Effector memory CD8-positive, alpha-beta T cell (primary cell): ENCODE measurements at regions not wholly inside any gene's neighbourhood (a gene's known extent, or its start where the extent isn't known, plus 50 kb on each side); places are given as distances from the start of the nearest gene placed in this dataset.
A peak's percentile ranks its signal among the peaks of the same experiment; 100 is the strongest.
"Not testable (repeated sequence)": the region's sequence is repeated elsewhere in the genome, so short reads cannot be mapped to it uniquely, and the experiment has no call there.

Experiments
- ATAC-seq: fragments of 150-1000 bp; cut with Tn5 transposase; replicated peaks from 2 replicates; pipeline ENCODE4 v1.10.0; 2021; ENCODE audit warnings: mild to moderate bottlenecking, moderate library complexity
- DNase-seq, 3 experiments: peaks; one replicate each; pipeline ENCODE4 v3.0.0; 2021
- H3K27ac Mint-ChIP-seq, 2 donors: one replicate each; pipeline ENCODE4 v1.8.0; 2022; ENCODE audit warnings: mild to moderate bottlenecking in 2 of 2, mixed read lengths in 2 of 2, moderate library complexity in 2 of 2
- H3K27me3 Mint-ChIP-seq, 2 donors: one replicate each; pipeline ENCODE4 v1.8.0; 2022; ENCODE audit warnings: mixed read lengths in 2 of 2
- H3K36me3 Mint-ChIP-seq: one replicate; pipeline ENCODE4 v1.8.0; 2022; ENCODE audit warnings: mild to moderate bottlenecking, moderate library complexity, mixed read lengths; ENCODE audit not compliant: insufficient read depth
- H3K4me1 Mint-ChIP-seq, 2 donors: one replicate each; pipeline ENCODE4 v1.8.0; 2022; ENCODE audit warnings: low read depth in 2 of 2, mixed read lengths in 2 of 2
- H3K4me3 Mint-ChIP-seq, 2 donors: one replicate each; pipeline ENCODE4 v1.8.0; 2022; ENCODE audit warnings: mild to moderate bottlenecking in 2 of 2, mixed read lengths in 2 of 2, moderate library complexity in 2 of 2
- H3K9me3 Mint-ChIP-seq, 2 donors: one replicate each; pipeline ENCODE4 v1.8.0; 2022; ENCODE audit warnings: mixed read lengths in 2 of 2

DNA sequence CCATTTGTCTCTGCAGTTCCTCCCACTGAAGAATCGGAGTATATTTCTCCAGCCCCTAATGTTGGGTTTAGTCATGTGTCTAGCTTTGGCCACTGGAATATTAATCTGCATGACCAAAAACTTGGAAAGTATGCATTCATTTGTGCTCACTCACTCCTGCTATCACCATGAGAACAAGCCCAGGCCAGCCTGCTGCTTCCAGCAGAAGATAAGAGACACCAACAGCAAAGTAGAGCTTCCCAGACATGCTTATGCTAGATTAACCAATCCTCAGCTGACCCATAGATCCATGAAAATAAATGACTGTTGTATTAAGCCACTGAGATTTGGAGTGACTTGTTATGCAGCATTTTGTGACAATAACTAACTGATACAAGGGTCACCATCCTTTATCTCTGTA is 108.8 kb downstream of the ART5 start:
- not testable (repeated sequence) for DNase-seq, H3K4me1 Mint-ChIP-seq, H3K27ac Mint-ChIP-seq

DNA sequence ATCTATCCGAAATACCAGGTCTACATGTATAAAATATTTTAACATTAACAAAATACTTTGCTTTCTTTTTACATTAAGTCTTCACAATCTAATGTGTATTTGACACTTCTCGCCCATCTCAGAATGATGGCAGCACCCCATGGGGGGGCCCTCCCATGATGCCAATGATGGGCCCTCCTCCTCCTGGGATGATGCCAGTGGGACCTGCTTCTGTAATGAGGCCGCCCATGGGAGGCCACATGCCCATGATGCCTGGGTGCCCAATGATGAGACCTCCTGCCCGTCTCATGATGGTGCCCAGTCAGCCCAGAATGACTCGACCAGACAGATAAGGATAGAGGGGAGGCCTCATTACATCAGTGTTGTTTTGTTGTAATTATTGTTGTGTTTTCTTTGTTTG is 110.5 kb downstream of the ART5 start:
- not testable (repeated sequence) for H3K4me3 Mint-ChIP-seq, H3K36me3 Mint-ChIP-seq, ATAC-seq

More for the DNA sequence above, 108.8 kb downstream of the ART5 start:
- ATAC-seq, H3K9me3 Mint-ChIP-seq, H3K4me3 Mint-ChIP-seq, H3K36me3 Mint-ChIP-seq: not testable (repeated sequence)
- H3K27me3 Mint-ChIP-seq: peaks cover 21 to 50% of the 10 kb centered on the region in 2 donors

GRCh38 chr11:3523567-3523966 is 118.2 kb downstream of the ART5 start:
- not testable (repeated sequence) for H3K9me3 Mint-ChIP-seq, ATAC-seq, H3K4me3 Mint-ChIP-seq, H3K36me3 Mint-ChIP-seq, H3K4me1 Mint-ChIP-seq, H3K27ac Mint-ChIP-seq, DNase-seq
- peaks cover 0 to 22% of the 10 kb centered on the region in 2 donors for H3K27me3 Mint-ChIP-seq

More for the DNA sequence above, 110.5 kb downstream of the ART5 start:
- H3K27me3 Mint-ChIP-seq: peaks cover 12 to 40% of the 10 kb centered on the region in 2 donors
- DNase-seq, H3K4me1 Mint-ChIP-seq, H3K9me3 Mint-ChIP-seq, H3K27ac Mint-ChIP-seq: not testable (repeated sequence)

DNA sequence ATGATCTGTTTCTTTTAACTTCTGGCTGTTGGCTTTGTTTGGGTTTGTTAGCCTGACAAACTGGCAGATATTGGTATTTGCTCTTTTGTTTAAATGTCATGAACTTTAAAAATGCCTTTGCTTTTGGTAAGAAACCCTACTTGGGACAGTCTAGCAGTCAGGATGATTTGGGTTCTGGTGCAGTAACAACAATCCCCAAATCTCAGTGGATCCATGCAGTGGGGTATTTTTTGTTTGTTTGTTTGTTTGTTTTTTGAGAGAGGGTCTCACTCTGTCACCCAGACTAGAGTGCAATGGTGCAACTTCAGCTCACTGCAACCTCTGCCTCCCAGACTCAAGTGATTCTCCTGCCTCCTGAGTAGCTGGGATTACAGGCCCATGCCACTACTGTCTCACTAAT is 120.9 kb downstream of the ART5 start:
- H3K4me3 Mint-ChIP-seq, DNase-seq, H3K36me3 Mint-ChIP-seq, H3K4me1 Mint-ChIP-seq, H3K27ac Mint-ChIP-seq, ATAC-seq, H3K9me3 Mint-ChIP-seq: not testable (repeated sequence)
- H3K27me3 Mint-ChIP-seq: peaks cover 0 to 11% of the 10 kb centered on the region in 2 donors

GRCh38 chr11:3519841-3520240 is 122.0 kb downstream of the ART5 start:
- H3K4me3 Mint-ChIP-seq, ATAC-seq, DNase-seq: not testable (repeated sequence)

GRCh38 chr11:3516934-3517567 is 124.7 kb downstream of the ART5 start:
- not testable (repeated sequence) for DNase-seq, H3K36me3 Mint-ChIP-seq, H3K27ac Mint-ChIP-seq, ATAC-seq, H3K9me3 Mint-ChIP-seq, H3K4me1 Mint-ChIP-seq, H3K27me3 Mint-ChIP-seq, H3K4me3 Mint-ChIP-seq

More at GRCh38 chr11:3519841-3520240, 122.0 kb downstream of the ART5 start:
- not testable (repeated sequence) for H3K9me3 Mint-ChIP-seq, H3K4me1 Mint-ChIP-seq, H3K36me3 Mint-ChIP-seq, H3K27ac Mint-ChIP-seq
- H3K27me3 Mint-ChIP-seq: peaks cover 0 to 11% of the 10 kb centered on the region in 2 donors

- not testable (repeated sequence) for DNase-seq, ATAC-seq, H3K9me3 Mint-ChIP-seq, H3K27ac Mint-ChIP-seq, H3K4me3 Mint-ChIP-seq, H3K36me3 Mint-ChIP-seq, H3K27me3 Mint-ChIP-seq
- H3K4me1 Mint-ChIP-seq: peaks cover 6 to 10% of the 10 kb centered on the region in 2 donors
Measured at GRCh38 chr11:3516345-3516933, 125.4 kb downstream of the ART5 start.

- Mint-ChIP-seq H3K4me1 (peaks cover 9 to 14% of the 10 kb centered on the region in 2 donors), H3K27ac (peak overlapping the region in 1 of 2 donors; percentile 21), H3K36me3 (peaks cover 12% of the 10 kb centered on the region)
- not testable (repeated sequence) for DNase-seq, H3K9me3 Mint-ChIP-seq, H3K4me3 Mint-ChIP-seq, ATAC-seq, H3K27me3 Mint-ChIP-seq
Measured at GRCh38 chr11:3514635-3515424, 127.0 kb downstream of the ART5 start.

GRCh38 chr11:3513311-3513710 is 128.5 kb downstream of the ART5 start:
- not testable (repeated sequence) for ATAC-seq, DNase-seq, H3K4me3 Mint-ChIP-seq, H3K9me3 Mint-ChIP-seq
- H3K4me1 Mint-ChIP-seq: peaks cover 9 to 14% of the 10 kb centered on the region in 2 donors
- peaks cover 0 to 17% of the 10 kb centered on the region in 2 donors for H3K27me3 Mint-ChIP-seq
- H3K27ac Mint-ChIP-seq: peak overlapping the region in 1 of 2 donors; percentile 97
- H3K36me3 Mint-ChIP-seq: peaks cover 12% of the 10 kb centered on the region

- not testable (repeated sequence) for ATAC-seq, DNase-seq, H3K9me3 Mint-ChIP-seq
- H3K27me3 Mint-ChIP-seq: peaks cover 0 to 17% of the 10 kb centered on the region in 2 donors
- H3K4me1 Mint-ChIP-seq: peaks cover 9 to 14% of the 10 kb centered on the region in 2 donors
- H3K36me3 Mint-ChIP-seq: peaks cover 12% of the 10 kb centered on the region
- peak overlapping the region; percentile 34 to 68 for H3K4me3 Mint-ChIP-seq
- H3K27ac Mint-ChIP-seq: peak overlapping the region; percentile 77 to 97
Measured at GRCh38 chr11:3512751-3513150, 129.0 kb downstream of the ART5 start.

DNA sequence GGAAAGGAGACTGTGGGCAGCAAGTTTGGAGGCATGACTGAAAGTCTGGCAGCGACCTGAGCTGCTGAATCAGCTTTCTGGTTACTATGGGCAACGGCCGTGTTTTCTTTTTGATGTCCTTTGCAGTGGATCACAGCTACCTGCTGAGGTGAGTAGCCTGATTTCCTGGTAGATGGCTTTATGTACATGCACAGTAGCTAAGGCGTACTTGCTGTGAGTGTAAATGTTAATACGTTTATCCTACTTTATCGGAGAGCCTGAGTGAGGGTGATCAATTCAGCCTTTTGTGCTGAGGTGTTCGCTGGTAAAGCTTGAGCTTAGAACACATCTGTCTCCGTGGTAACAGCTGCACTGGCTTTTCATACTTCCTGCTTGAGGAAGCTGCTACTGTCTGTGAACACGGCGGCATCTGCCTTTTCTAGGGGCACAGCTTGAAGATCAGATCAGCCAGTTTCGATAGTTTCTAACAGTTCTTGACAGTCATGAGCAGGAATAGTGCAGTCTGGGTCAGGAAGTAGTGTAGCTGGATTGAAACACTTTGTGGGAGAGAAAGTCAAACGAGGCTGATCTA is 129.6 kb downstream of the ART5 start:
- DNase-seq: peak; percentile 30 to 37 (median 33)
- peaks cover 12% of the 10 kb centered on the region for H3K36me3 Mint-ChIP-seq

GRCh38 chr11:3511416-3512132 is 130.2 kb downstream of the ART5 start:
- not testable (repeated sequence) for ATAC-seq, H3K9me3 Mint-ChIP-seq, DNase-seq
- peaks cover 12% of the 10 kb centered on the region for H3K36me3 Mint-ChIP-seq
- H3K27ac Mint-ChIP-seq: peak overlapping the region; percentile 77 to 97
- H3K4me1 Mint-ChIP-seq: peaks cover 9 to 14% of the 10 kb centered on the region in 2 donors
- H3K27me3 Mint-ChIP-seq: peaks cover 0 to 17% of the 10 kb centered on the region in 2 donors
- peak overlapping the region; percentile 34 to 68 for H3K4me3 Mint-ChIP-seq

More for the DNA sequence above, 129.6 kb downstream of the ART5 start:
- H3K4me3 Mint-ChIP-seq: peak overlapping the region; percentile 34 to 68
- H3K9me3 Mint-ChIP-seq, ATAC-seq: not testable (repeated sequence)
- H3K27ac Mint-ChIP-seq: peak overlapping the region; percentile 77 to 97
- H3K27me3 Mint-ChIP-seq: peaks cover 0 to 17% of the 10 kb centered on the region in 2 donors
- peaks cover 9 to 14% of the 10 kb centered on the region in 2 donors for H3K4me1 Mint-ChIP-seq
